Thyroid gland (tissue), 4 donors: ENCODE measurements at regions not wholly inside any gene's neighbourhood (a gene's known extent, or its start where the extent isn't known, plus 50 kb on each side); places are given as distances from the start of the nearest gene placed in this dataset.

ENCODE experiments used
- DNase-seq, 2 donors: peaks; one replicate each; pipeline ENCODE4 v3.0.0-alpha.2; 2019
- H3K27ac ChIP-seq, 3 donors: fragments of 200-600 bp; sonication (generic); 1 replicate in 2 of 3; 2 replicates in 1 of 3; pipeline ENCODE4 v1.5.1; 2016 to 2019; ENCODE audit warnings: mild to moderate bottlenecking in 1 of 3, moderate library complexity in 1 of 3
- H3K27me3 ChIP-seq: fragments of 200-600 bp; sonication (generic); one replicate; pipeline ENCODE4 v1.5.1; 2019
- H3K36me3 ChIP-seq, 2 donors: fragments of 200-600 bp; sonication (generic); one replicate each; pipeline ENCODE4 v1.5.1; 2016 to 2019
- H3K4me1 ChIP-seq, 2 donors: fragments of 200-600 bp; sonication (generic); one replicate each; pipeline ENCODE4 v1.5.1; 2017 to 2019
- H3K4me3 ChIP-seq, 3 donors: fragments of 200-600 bp; sonication (generic); replicated peaks in 1 of 3; 1 replicate in 2 of 3; 2 replicates in 1 of 3; pipeline ENCODE4 v1.5.1; 2016; ENCODE audit warnings: mild to moderate bottlenecking in 1 of 3
- H3K9me3 ChIP-seq: fragments of 200-600 bp; sonication (generic); one replicate; pipeline ENCODE4 v1.5.1; 2017
- POLR2A ChIP-seq, 2 donors: fragments of 450-650 bp; IDR thresholded peaks; one replicate each; pipeline ENCODE4 v1.6.1; 2017; ENCODE audit warnings: antibody characterized with exemption in 2 of 2, mild to moderate bottlenecking in 2 of 2, moderate library complexity in 1 of 2
- WGBS, 2 donors: methylation state at CpG; one replicate each; pipeline ENCODE4 v1.1.5; 2017; 5-methylcytosine and 5-hydroxymethylcytosine counted together
- intact Hi-C: fragments of 100-400 bp; cut with DNase I; formaldehyde crosslinking; loops from one replicate; pipeline ENCODE4 v1.15.1; 2023
- TF ChIP-seq, protein P1 (sequence below), 6 experiments: fragments of 200-600 bp in 3 of 6; fragments of 450-650 bp in 3 of 6; sonication (generic) in 3 of 6; IDR thresholded peaks; one replicate each; pipeline ENCODE4 v1.5.1; 2016 to 2019; ENCODE audit warnings: antibody characterized with exemption in 6 of 6, mild to moderate bottlenecking in 2 of 6, inconsistent platforms in 1 of 6, moderate library complexity in 1 of 6

DNA sequence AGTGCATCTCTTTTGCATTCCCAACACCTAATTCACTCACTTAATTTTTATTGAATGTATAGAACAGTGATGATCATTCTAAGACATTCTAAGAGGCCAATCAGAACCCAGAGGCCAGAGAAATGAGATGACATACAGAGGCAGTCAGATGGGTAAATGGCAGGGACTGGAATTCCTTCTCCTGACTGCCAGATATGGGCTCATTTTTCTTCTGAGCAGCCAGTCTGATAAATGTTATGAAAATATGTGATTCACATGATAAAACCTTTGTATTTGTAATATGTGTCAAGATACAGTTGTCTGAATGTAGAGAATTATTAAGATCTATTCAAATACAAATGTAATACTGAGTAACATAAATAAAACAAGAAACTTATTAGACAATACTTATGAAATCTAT is 277.8 kb downstream of the EPM2A start:
- H3K4me3 ChIP-seq: no peak overlapping the region
- H3K9me3 ChIP-seq: no peaks in the 10 kb centered on the region
- no peak for DNase-seq
- no peak overlapping the region for H3K27ac ChIP-seq
- no peaks in the 10 kb centered on the region for H3K27me3 ChIP-seq
- no peaks in the 10 kb centered on the region for H3K36me3 ChIP-seq
- TF ChIP-seq POLR2A (IDR thresholded peaks at IDR 0.05): no peak
- TF ChIP-seq, protein P1, sequence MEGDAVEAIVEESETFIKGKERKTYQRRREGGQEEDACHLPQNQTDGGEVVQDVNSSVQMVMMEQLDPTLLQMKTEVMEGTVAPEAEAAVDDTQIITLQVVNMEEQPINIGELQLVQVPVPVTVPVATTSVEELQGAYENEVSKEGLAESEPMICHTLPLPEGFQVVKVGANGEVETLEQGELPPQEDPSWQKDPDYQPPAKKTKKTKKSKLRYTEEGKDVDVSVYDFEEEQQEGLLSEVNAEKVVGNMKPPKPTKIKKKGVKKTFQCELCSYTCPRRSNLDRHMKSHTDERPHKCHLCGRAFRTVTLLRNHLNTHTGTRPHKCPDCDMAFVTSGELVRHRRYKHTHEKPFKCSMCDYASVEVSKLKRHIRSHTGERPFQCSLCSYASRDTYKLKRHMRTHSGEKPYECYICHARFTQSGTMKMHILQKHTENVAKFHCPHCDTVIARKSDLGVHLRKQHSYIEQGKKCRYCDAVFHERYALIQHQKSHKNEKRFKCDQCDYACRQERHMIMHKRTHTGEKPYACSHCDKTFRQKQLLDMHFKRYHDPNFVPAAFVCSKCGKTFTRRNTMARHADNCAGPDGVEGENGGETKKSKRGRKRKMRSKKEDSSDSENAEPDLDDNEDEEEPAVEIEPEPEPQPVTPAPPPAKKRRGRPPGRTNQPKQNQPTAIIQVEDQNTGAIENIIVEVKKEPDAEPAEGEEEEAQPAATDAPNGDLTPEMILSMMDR (IDR thresholded peaks at IDR 0.05): no peak
- H3K4me1 ChIP-seq: no peaks in the 10 kb centered on the region
- intact Hi-C loops: no loop called here

DNA sequence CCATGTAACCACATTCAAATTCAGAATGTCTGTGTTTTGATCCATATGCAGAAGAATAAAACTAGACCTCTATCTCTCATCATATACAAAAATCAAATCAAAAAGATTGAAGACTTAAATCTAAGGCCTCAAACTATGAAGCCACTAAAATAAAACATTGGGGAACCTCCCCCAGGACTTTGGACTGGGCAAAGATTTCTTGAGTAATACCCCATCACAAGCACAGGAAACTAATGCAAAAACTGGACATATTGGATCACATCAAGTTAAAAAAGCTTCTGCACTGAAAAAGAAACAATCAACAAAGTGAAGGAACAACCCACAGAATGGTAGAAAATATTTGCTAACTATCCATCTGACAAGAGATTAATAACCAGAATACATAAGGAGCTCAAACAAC is 266.8 kb downstream of the EPM2A start:
- Histone ChIP-seq H3K27ac (no peak overlapping the region), H3K36me3 (no peaks in the 10 kb centered on the region), H3K9me3 (no peaks in the 10 kb centered on the region), H3K4me3 (no peak overlapping the region), H3K4me1 (no peaks in the 10 kb centered on the region), H3K27me3 (no peaks in the 10 kb centered on the region)
- no peak for DNase-seq
- TF ChIP-seq, protein P1 (IDR thresholded peaks at IDR 0.05): no peak
- TF ChIP-seq POLR2A (IDR thresholded peaks at IDR 0.05): no peak
- intact Hi-C loops: no loop called here

DNA sequence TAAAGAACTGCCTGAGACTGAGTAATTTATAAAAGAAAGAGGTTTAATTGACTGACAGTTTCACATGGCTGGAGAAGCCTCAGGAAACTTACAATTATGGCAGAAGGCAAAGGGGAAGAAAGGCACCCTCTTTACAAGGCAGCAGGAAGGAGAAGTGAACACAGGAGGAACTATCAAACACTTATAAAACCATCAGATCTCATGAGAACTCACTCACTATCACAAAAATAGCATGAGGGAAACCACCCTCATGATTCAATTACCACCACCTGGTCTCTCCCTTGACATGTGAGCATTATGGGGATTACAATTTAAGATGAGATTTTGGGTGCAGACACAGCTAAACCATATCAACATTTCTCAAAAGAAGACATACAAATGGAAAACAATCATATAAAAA is 266.3 kb downstream of the EPM2A start:
- H3K4me3 ChIP-seq: no peak overlapping the region
- no peak overlapping the region for H3K27ac ChIP-seq
- no peaks in the 10 kb centered on the region for H3K27me3 ChIP-seq
- no peaks in the 10 kb centered on the region for H3K36me3 ChIP-seq
- no peaks in the 10 kb centered on the region for H3K4me1 ChIP-seq
- TF ChIP-seq POLR2A (IDR thresholded peaks at IDR 0.05): no peak
- TF ChIP-seq, protein P1 (IDR thresholded peaks at IDR 0.05): no peak
- no peak for DNase-seq
- no peaks in the 10 kb centered on the region for H3K9me3 ChIP-seq
- intact Hi-C loops: no loop called here

DNA sequence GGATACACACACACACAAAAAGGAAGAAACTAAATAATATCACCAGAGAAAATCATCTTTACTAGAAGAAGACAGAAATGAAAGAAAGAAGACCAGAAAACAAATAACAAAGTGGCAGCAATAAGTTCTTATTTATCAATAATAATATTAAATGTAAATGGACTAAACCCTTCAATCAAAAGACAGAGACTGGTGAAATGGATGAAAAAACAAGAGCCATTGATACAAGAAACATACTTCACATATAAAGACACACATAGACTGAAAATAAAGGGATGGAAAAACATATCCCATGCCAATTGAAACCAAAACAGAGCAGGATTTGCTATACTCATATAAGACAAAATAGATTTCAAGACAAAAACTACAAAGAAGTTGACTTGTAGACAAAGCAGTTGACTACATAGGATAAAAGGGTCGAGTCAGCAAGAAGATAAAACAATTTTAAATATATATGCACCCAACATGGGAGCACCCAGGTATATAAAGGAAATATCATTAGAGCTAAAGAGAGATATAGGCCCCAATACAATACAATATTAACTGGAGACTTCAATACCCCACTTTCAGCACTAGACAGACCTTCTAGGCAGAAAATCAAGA is 259.4 kb downstream of the EPM2A start:
- Histone ChIP-seq H3K36me3 (no peaks in the 10 kb centered on the region), H3K9me3 (no peaks in the 10 kb centered on the region)

DNA sequence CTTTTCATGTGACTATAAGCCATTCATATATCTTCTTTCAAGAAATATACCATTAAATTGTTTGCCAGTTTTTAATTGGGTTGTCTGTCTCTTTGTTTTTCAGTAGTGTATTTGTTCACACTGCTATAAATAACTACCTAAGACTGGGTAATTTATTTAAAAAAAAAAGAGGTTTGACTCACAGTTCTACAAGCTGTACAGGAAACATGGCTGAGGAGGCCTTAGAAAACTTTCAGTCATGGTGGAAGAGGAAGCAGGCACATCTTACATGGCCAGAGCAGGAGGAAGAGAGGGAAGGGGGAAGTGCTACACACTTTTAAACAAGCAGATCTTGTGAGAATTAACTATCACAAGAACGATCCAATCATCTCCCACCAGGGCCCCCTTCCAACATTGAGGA is 255.3 kb downstream of the EPM2A start:
- Histone ChIP-seq H3K4me3 (no peak overlapping the region), H3K36me3 (no peaks in the 10 kb centered on the region), H3K9me3 (no peaks in the 10 kb centered on the region), H3K27me3 (no peaks in the 10 kb centered on the region), H3K27ac (no peak overlapping the region), H3K4me1 (no peaks in the 10 kb centered on the region)
- 85 to 93% methylated on average over 1 of the region's 1 CpG for WGBS, 2 donors
- TF ChIP-seq POLR2A (IDR thresholded peaks at IDR 0.05): no peak
- TF ChIP-seq, protein P1 (IDR thresholded peaks at IDR 0.05): no peak
- no peak for DNase-seq
- intact Hi-C loops: no loop called here

More for the DNA sequence above, 259.4 kb downstream of the EPM2A start:
- intact Hi-C loops: no loop called here
- no peak overlapping the region for H3K27ac ChIP-seq
- WGBS, 2 donors: 50 to 56% methylated on average over 1 of the region's 1 CpG
- H3K27me3 ChIP-seq: no peaks in the 10 kb centered on the region
- no peaks in the 10 kb centered on the region for H3K4me1 ChIP-seq
- no peak for TF ChIP-seq POLR2A (IDR thresholded peaks at IDR 0.05)
- TF ChIP-seq, protein P1 (IDR thresholded peaks at IDR 0.05): no peak
- H3K4me3 ChIP-seq: no peak overlapping the region
- DNase-seq: no peak
